ENCODE measurements at regions not wholly inside any gene's neighbourhood (a gene's known extent, or its start where the extent isn't known, plus 50 kb on each side); places are given as distances from the start of the nearest gene placed in this dataset.

GRCh38 chr7:88358526-88358838 lies 51.8 kb upstream of the STEAP4 start:
- H3K36me3 ChIP-seq (ENCODE audit: control insufficient read depth in 1 of 2, insufficient read depth in 2 of 2, low read length in 1 of 2), result no peaks in the 10 kb centered on the region
- H3K4me3 ChIP-seq (ENCODE audit: low read length in 2 of 2), result no peak overlapping the region
- no peaks in the 10 kb centered on the region for H3K4me1 ChIP-seq (ENCODE audit: control insufficient read depth in 1 of 2, insufficient read depth in 2 of 2, low read length in 2 of 2)
- peaks cover 1% of the 10 kb centered on the region for H3K9me3 ChIP-seq (ENCODE audit: control insufficient read depth, low read length)
- WGBS, 2 donors, result 85 to 86% methylated on average over 2 of the region's 2 CpGs
- no peaks in the 10 kb centered on the region for H3K27me3 ChIP-seq (ENCODE audit: control insufficient read depth in 1 of 2, insufficient read depth in 2 of 2, low read length in 1 of 2)
- ATAC-seq (ENCODE audit: low FRiP score) (no peak), DNase-seq (no peak)
- intact Hi-C loops (cut with DNase I), result no loop called here
- no peak overlapping the region for H3K27ac ChIP-seq (ENCODE audit: low read depth in 1 of 2, low read length in 2 of 2)

- no peak for DNase-seq
- intact Hi-C loops (cut with DNase I), result no loop called here
- no peak overlapping the region for H3K4me3 ChIP-seq (ENCODE audit: low read length in 2 of 2)
- 37 to 47% methylated on average over 4 of the region's 4 CpGs for WGBS, 2 donors
- H3K4me1 ChIP-seq (ENCODE audit: control insufficient read depth in 1 of 2, insufficient read depth in 2 of 2, low read length in 2 of 2), result no peaks in the 10 kb centered on the region
- H3K27me3 ChIP-seq (ENCODE audit: control insufficient read depth in 1 of 2, insufficient read depth in 2 of 2, low read length in 1 of 2), result no peaks in the 10 kb centered on the region
- H3K36me3 ChIP-seq (ENCODE audit: control insufficient read depth in 1 of 2, insufficient read depth in 2 of 2, low read length in 1 of 2), result no peaks in the 10 kb centered on the region
- no peak overlapping the region for H3K27ac ChIP-seq (ENCODE audit: low read depth in 1 of 2, low read length in 2 of 2)
- peaks cover 1% of the 10 kb centered on the region for H3K9me3 ChIP-seq (ENCODE audit: control insufficient read depth, low read length)
- peak; percentile 66 for ATAC-seq (ENCODE audit: low FRiP score)
Observed at GRCh38 chr7:88357781-88358525, 51.3 kb upstream of the STEAP4 start.

GRCh38 chr7:88357294-88357693 lies 50.6 kb upstream of the STEAP4 start:
- DNase-seq (peak in 1 of 2 donors; percentile 48), ATAC-seq (ENCODE audit: low FRiP score) (peak; percentile 50)
- H3K4me3 ChIP-seq (ENCODE audit: low read length in 2 of 2), result no peak overlapping the region
- no peaks in the 10 kb centered on the region for H3K27me3 ChIP-seq (ENCODE audit: control insufficient read depth in 1 of 2, insufficient read depth in 2 of 2, low read length in 1 of 2)
- peaks cover 1% of the 10 kb centered on the region for H3K9me3 ChIP-seq (ENCODE audit: control insufficient read depth, low read length)
- 46 to 59% methylated on average over 1 of the region's 1 CpG for WGBS, 2 donors
- intact Hi-C loops (cut with DNase I), result no loop called here
- H3K27ac ChIP-seq (ENCODE audit: low read depth in 1 of 2, low read length in 2 of 2), result no peak overlapping the region
- no peaks in the 10 kb centered on the region for H3K4me1 ChIP-seq (ENCODE audit: control insufficient read depth in 1 of 2, insufficient read depth in 2 of 2, low read length in 2 of 2)
- no peaks in the 10 kb centered on the region for H3K36me3 ChIP-seq (ENCODE audit: control insufficient read depth in 1 of 2, insufficient read depth in 2 of 2, low read length in 1 of 2)

Data from aorta (tissue), 5 donors.